ENCODE measurements at regions not wholly inside any gene's neighbourhood (a gene's known extent, or its start where the extent isn't known, plus 50 kb on each side); places are given as distances from the start of the nearest gene placed in this dataset.

GRCh38 chr4:123616951-123617461 lies 220.4 kb downstream of the SPRY1 start:
- TF ChIP-seq CTCF (IDR thresholded peaks at IDR 0.05; ENCODE audit: insufficient read depth, low read depth, low read length) (no peak), EZH2 (IDR thresholded peaks at IDR 0.05; ENCODE audit: insufficient read depth, low read length) (no peak)
